IPS-18a (cell line): ENCODE measurements at regions not wholly inside any gene's neighbourhood (a gene's known extent, or its start where the extent isn't known, plus 50 kb on each side); places are given as distances from the start of the nearest gene placed in this dataset.
"Not testable (repeated sequence)": the region's sequence is repeated elsewhere in the genome, so short reads cannot be mapped to it uniquely, and the experiment has no call there.

Experiments used
- H3K27ac ChIP-seq: one replicate; pipeline ENCODE4 v1.5.1; 2013; ENCODE audit warnings: low read length
- H3K27me3 ChIP-seq: one replicate; pipeline ENCODE4 v1.6.1; 2013; ENCODE audit warnings: mild to moderate bottlenecking, low read length; ENCODE audit not compliant: control insufficient read depth, insufficient read depth
- H3K36me3 ChIP-seq: one replicate; pipeline ENCODE4 v1.6.1; 2013; ENCODE audit warnings: low read depth, low read length; ENCODE audit not compliant: control insufficient read depth
- H3K4me1 ChIP-seq: one replicate; pipeline ENCODE4 v1.6.1; 2013; ENCODE audit warnings: low read depth, low read length; ENCODE audit not compliant: control insufficient read depth
- H3K4me3 ChIP-seq: one replicate; pipeline ENCODE4 v1.5.1; 2013; ENCODE audit warnings: low read length
- H3K9ac ChIP-seq: one replicate; pipeline ENCODE4 v1.6.1; 2013; ENCODE audit warnings: mild to moderate bottlenecking, low read length, moderate library complexity
- H3K9me3 ChIP-seq: one replicate; pipeline ENCODE4 v1.6.1; 2013; ENCODE audit warnings: low read depth, low read length; ENCODE audit not compliant: control insufficient read depth

- Histone ChIP-seq H3K27ac (no peak overlapping the region), H3K9me3 (no peaks in the 10 kb centered on the region), H3K4me3 (no peak overlapping the region), H3K9ac (no peak overlapping the region), H3K36me3 (no peaks in the 10 kb centered on the region), H3K27me3 (no peaks in the 10 kb centered on the region), H3K4me1 (no peaks in the 10 kb centered on the region)
Measured at GRCh38 chr5:152592416-152592815, 187.3 kb upstream of the NMUR2 start.

- no peak overlapping the region for H3K9ac ChIP-seq
- no peaks in the 10 kb centered on the region for H3K9me3 ChIP-seq
- no peaks in the 10 kb centered on the region for H3K4me1 ChIP-seq
- H3K4me3 ChIP-seq = no peak overlapping the region
- no peaks in the 10 kb centered on the region for H3K36me3 ChIP-seq
- no peak overlapping the region for H3K27ac ChIP-seq
- no peaks in the 10 kb centered on the region for H3K27me3 ChIP-seq
Measured at GRCh38 chr5:152593388-152593787, 188.3 kb upstream of the NMUR2 start.

GRCh38 chr5:152595405-152595804 lies 190.3 kb upstream of the NMUR2 start:
- no peaks in the 10 kb centered on the region for H3K27me3 ChIP-seq

GRCh38 chr5:152599096-152599495 lies 194.0 kb upstream of the NMUR2 start:
- Histone ChIP-seq H3K36me3 (no peaks in the 10 kb centered on the region), H3K27ac (no peak overlapping the region), H3K4me3 (no peak overlapping the region), H3K9ac (no peak overlapping the region), H3K9me3 (no peaks in the 10 kb centered on the region), H3K4me1 (no peaks in the 10 kb centered on the region), H3K27me3 (no peaks in the 10 kb centered on the region)

More at GRCh38 chr5:152595405-152595804, 190.3 kb upstream of the NMUR2 start:
- Histone ChIP-seq H3K27ac (no peak overlapping the region), H3K9me3 (no peaks in the 10 kb centered on the region), H3K4me1 (no peaks in the 10 kb centered on the region), H3K36me3 (no peaks in the 10 kb centered on the region), H3K4me3 (no peak overlapping the region), H3K9ac (no peak overlapping the region)

GRCh38 chr5:152601806-152602732 lies 197.0 kb upstream of the NMUR2 start:
- Histone ChIP-seq H3K27ac (no peak overlapping the region), H3K4me1 (peaks cover 4% of the 10 kb centered on the region), H3K4me3 (no peak overlapping the region), H3K27me3 (no peaks in the 10 kb centered on the region), H3K9ac (no peak overlapping the region), H3K9me3 (no peaks in the 10 kb centered on the region), H3K36me3 (no peaks in the 10 kb centered on the region)

- not testable (repeated sequence) for H3K36me3 ChIP-seq, H3K9me3 ChIP-seq, H3K4me3 ChIP-seq, H3K27me3 ChIP-seq, H3K9ac ChIP-seq, H3K27ac ChIP-seq
- H3K4me1 ChIP-seq = peaks cover 11% of the 10 kb centered on the region
Measured at GRCh38 chr5:152606050-152606449, 201.0 kb upstream of the NMUR2 start.

- no peak overlapping the region for H3K4me3 ChIP-seq
- no peak overlapping the region for H3K9ac ChIP-seq
- no peak overlapping the region for H3K27ac ChIP-seq
- H3K27me3 ChIP-seq = no peaks in the 10 kb centered on the region
- no peaks in the 10 kb centered on the region for H3K36me3 ChIP-seq
- H3K4me1 ChIP-seq = peaks cover 11% of the 10 kb centered on the region
- no peaks in the 10 kb centered on the region for H3K9me3 ChIP-seq
Measured at GRCh38 chr5:152606776-152607364, 201.8 kb upstream of the NMUR2 start.

GRCh38 chr5:152607401-152608160 lies 202.5 kb upstream of the NMUR2 start:
- Histone ChIP-seq H3K4me1 (peaks cover 11% of the 10 kb centered on the region), H3K36me3 (no peaks in the 10 kb centered on the region), H3K4me3 (no peak overlapping the region), H3K27me3 (no peaks in the 10 kb centered on the region), H3K9ac (no peak overlapping the region), H3K9me3 (no peaks in the 10 kb centered on the region), H3K27ac (no peak overlapping the region)

- Histone ChIP-seq H3K9me3 (no peaks in the 10 kb centered on the region), H3K27ac (no peak overlapping the region), H3K4me3 (no peak overlapping the region), H3K9ac (no peak overlapping the region), H3K4me1 (peaks cover 11% of the 10 kb centered on the region), H3K27me3 (no peaks in the 10 kb centered on the region), H3K36me3 (no peaks in the 10 kb centered on the region)
Measured at GRCh38 chr5:152608458-152608857, 203.4 kb upstream of the NMUR2 start.

GRCh38 chr5:152619756-152620155 lies 214.7 kb upstream of the NMUR2 start:
- Histone ChIP-seq H3K4me1 (peaks cover 6% of the 10 kb centered on the region), H3K9me3 (no peaks in the 10 kb centered on the region), H3K4me3 (no peak overlapping the region), H3K9ac (no peak overlapping the region), H3K27me3 (no peaks in the 10 kb centered on the region), H3K36me3 (no peaks in the 10 kb centered on the region), H3K27ac (no peak overlapping the region)

GRCh38 chr5:152622628-152623027 lies 217.5 kb upstream of the NMUR2 start:
- H3K27me3 ChIP-seq = no peaks in the 10 kb centered on the region
- no peak overlapping the region for H3K27ac ChIP-seq
- H3K36me3 ChIP-seq = no peaks in the 10 kb centered on the region
- H3K4me1 ChIP-seq = peaks cover 6% of the 10 kb centered on the region
- no peaks in the 10 kb centered on the region for H3K9me3 ChIP-seq
- no peak overlapping the region for H3K4me3 ChIP-seq
- H3K9ac ChIP-seq = no peak overlapping the region
